ENCODE measurements at regions not wholly inside any gene's neighbourhood (a gene's known extent, or its start where the extent isn't known, plus 50 kb on each side); places are given as distances from the start of the nearest gene placed in this dataset.
"Not testable (repeated sequence)": the region's sequence is repeated elsewhere in the genome, so short reads cannot be mapped to it uniquely, and the experiment has no call there.

DNA sequence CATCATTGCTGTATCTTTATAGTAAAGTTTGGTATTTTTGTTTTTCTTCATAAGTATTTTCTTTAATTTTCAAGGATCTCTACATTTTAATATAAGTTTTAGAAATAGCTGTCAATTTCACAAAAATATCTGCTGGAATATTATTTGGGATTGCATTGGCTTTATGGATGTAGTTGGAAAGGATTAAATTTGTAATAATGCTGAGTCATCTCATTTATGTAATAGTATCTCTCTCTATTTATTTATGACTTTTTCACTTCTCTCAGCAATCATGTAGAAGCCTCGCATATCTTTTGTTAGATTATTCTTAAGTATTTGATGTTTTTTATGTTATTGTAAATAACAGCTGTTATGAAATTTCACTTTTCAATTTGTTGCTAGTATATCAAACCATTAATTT is 223.1 kb upstream of the POGK start:
- no peak for DNase-seq (ENCODE audit: low read depth)

DNA sequence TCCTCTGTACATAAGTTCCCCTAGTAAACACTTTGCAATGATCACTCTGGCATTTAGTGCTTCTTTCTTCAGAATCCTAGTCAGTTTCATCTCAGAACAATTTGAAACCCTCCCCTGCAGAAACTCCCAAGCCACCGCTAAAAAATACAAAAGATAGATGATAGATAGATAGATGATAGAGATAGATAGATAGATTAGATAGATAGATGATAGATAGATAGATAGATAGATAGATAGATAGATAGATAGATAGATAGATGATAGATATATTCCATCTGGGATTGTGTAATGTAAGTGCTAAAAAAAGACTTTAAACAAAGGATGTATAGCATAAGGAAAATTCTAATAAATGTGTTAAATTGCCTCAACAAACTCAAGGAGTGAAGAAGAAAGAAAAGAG is 212.6 kb upstream of the POGK start:
- no peak for DNase-seq (ENCODE audit: low read depth)

DNA sequence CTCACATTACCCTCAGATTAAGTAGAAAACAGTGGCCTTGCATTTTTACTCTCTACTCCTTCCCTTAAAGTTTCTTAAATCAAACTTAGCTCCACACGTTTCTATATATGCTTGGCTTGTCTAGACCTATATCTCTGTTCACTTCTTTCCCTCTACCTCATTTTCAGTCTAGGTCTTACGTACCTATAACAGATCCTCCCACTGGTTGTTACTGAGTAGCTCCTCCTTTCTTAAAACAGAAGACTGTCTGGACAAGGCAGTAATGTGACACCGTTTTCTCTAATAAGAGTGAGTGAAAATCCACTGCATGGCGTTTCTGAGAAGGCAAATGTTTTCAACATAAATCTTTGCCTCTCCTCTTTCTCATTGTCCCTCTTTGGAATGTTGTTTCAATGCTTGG is 211.7 kb upstream of the POGK start:
- DNase-seq (ENCODE audit: low read depth), result no peak

DNA sequence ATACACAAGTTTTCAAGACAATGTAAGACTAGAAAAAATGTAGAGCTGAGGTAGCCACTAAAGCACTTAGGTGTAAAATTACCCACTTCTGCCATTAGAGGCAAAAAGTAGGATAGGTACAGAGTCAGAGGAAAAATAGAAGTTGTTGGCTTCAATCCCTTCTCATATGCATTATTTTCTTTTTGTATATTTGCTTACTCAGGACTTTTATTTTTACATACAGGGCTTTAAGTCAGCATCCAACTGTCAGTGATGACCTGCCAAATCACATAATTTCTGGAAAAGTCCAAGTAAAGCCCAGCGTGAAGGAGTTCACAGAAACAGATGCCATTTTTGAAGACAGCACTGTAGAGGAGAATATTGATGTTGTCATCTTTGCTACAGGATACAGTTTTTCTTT is 211.0 kb upstream of the POGK start:
- DNase-seq (ENCODE audit: low read depth), result no peak

DNA sequence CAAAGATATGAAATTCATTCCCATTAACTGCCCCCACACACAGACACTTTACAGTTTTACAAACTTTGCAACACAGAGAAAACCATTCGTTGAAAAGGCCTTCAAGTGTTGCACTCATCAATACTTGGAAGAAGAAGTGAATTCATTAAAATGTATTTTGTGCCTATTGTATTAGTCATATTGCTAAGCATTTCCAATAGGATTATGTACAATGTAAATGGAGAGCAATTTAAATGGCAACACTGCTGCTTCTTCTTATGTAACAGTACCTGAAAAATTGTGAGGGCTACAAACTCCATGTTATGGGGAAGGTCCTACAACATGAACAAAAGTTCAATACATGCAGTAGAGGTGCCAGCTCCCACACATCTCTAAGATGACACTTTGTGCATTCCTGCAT is 209.3 kb upstream of the POGK start:
- no peak for DNase-seq (ENCODE audit: low read depth)

DNA sequence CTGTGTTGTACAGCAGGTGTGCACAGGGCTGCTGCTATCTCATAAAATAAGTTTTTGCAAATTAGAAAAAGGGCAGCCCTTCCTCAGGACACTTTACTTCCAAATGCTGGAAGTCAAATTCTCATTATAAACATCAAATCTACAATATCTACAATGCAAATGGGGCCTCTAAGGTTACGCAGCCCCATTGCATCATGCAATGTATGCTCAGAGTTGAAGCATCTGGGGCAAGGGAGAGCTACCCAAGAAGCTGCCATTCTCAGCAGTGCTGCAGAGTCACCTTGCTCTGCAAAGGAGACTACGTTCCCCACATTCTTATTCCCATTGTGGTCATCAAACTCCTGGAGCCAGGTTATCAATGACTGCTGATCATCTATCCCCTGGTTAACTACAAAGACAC is 208.9 kb upstream of the POGK start:
- no peak for DNase-seq (ENCODE audit: low read depth)

DNA sequence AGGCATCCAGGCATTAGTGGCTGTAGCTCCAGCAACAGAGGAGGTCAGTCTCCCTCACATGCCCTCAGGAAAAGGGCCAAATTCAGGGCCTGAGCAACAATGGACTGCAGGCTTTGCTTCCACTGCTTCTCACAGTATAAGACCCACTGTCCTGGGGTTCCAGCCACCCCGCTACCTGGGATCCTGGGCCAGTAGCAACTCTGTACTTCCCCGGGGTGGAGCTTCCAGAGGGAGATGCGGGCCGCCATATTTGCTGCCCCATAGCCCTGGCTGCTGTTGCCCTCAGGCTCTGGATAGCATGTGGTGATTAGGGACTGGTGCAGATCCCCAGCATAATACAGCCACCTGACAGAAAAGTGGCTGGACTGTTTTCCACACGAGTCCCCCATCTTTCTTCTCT is 201.1 kb upstream of the POGK start:
- no peak for DNase-seq (ENCODE audit: low read depth)

DNA sequence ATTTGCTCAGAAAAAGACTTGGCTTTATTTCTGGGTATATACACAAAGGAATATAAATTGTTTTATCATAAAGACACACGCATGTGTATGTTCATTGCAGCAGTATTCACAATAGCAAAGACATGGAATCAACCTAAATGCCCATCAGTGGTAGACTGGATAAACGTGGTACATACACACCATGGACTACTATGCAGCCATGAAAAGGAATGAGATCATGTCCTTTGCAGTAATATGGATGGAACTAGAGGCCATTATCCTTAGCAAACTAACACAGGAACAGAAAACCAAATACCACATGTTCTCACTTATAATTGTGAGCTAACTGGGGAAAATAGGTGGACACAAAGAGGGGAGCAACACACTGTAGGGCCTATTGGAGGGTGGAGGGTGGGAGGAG is 182.0 kb upstream of the POGK start:
- not testable (repeated sequence) for DNase-seq (ENCODE audit: low read depth)

DNA sequence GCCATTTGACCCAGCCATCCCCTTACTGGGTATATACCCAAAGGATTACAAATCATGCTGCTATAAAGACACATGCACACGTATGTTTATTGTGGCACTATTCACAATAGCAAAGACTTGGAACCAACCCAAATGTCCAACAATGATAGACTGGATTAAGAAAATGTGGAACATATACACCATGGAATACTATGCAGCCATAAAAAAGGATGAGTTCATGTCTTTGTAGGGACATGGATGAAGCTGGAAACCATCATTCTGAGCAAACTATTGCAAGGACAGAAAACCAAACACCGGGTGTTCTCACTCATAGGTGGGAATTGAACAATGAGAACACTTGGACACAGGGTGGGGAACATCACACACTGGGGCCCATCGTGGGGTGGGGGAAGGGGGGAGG is 172.5 kb upstream of the POGK start:
- not testable (repeated sequence) for DNase-seq (ENCODE audit: low read depth)

DNA sequence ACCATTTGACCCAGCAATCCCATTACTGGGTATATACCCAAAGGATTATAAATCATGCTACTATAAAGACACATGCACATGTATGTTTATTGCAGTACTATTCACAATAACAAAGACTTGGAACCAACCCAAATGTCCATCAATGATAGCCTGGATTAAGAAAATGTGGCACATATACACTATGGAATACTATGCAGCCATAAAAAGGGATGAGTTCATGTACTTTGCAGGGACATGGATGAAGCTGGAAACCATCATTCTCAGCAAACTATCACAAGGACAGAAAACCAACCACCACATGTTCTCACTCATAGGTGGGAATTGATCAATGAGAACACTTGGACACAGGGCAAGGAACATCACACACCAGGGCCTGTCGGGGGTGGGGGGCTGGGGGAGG is 171.7 kb upstream of the POGK start:
- DNase-seq (ENCODE audit: low read depth), result not testable (repeated sequence)

DNA sequence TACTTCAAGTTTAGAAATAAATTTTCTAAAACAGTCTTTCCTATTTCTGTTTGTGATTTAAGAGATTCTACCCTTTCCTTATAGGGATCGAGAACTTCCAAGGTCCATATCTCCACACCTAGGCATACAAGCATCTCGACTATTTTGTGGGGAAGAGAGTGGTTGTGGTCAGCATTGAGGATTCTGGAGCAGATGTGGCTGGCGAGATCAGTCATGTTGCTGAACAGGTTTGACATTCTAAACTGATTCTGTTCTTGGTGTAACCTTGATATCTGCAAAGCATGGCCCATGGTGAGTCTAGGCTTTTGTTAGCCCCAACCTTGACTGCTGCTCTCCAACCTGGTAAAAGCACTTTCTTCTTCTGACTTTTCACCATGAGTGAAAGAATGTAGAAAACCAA is 167.6 kb upstream of the POGK start:
- DNase-seq (ENCODE audit: low read depth), result no peak

DNA sequence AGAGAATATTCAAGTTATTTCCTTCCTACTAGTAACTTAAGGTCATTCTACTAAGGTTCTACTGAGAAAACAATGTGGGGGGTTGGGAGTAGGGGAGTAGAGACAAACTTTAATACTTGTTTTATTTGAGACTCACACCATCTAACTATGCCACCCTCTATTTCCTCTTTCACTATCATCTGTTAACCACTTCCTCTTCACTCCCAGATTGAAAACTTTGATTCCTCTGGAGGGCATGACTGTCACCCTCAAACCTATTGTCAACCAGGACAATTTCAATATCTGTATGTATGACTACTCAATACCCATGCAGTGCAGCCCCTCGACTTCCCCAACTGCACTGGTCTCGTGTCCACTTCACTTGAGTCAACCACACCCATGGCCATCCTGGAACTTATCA is 165.6 kb upstream of the POGK start:
- DNase-seq (ENCODE audit: low read depth), result no peak

DNA sequence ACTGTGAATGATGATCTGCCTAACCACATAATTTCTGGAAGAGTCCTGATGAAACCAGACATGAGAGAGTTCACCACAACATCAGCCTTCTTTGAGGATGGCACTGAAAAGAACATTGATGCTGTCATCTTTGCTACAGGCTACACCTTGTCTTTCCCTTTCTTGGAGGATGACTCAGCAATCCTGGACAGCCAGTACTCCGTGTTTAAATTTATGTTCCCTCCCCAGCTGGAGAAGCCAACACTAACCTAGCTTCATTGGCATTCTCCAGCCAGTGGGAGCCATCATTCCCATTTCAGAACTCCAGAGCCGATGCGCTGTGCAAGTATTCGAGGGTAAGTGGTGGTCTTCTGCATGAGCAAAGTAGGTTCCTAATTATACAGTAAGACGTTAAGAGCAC is 164.1 kb upstream of the POGK start:
- no peak for DNase-seq (ENCODE audit: low read depth)

DNA sequence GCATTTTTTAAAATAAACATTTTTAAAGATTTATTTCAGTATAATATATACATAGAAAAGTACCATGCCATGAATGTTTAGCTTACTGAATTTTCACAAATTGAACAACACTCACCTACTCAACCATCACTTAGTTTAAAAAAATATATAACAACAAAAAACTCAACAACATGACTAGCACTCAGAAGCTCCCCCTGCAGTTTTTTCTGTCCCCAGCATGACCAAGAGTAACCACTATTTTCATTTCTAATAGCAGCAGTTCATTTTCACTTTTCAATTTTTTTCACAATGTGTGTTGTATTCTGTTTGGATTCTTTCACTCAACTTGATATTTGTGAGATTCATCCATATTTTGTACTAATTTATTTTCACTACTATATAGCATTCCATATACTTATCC is 162.3 kb upstream of the POGK start:
- DNase-seq (ENCODE audit: low read depth), result no peak

DNA sequence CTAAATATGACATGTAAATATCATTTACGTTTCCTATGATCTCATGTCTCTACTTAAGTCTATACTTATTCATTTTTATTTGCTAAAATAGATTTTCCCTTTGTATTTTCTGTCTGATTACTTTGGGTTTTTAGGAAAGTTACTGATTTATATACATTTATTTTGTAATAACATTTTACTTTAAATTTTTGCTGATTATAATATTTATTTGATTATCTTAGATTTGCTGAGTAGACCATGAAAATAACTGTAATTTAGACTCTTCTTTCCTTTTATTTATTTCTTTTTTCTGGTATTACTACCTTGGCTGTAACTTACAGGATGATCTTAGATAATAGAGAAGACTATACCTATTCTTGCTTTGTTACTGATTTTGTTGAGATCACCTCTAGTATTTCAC is 159.9 kb upstream of the POGK start:
- no peak for DNase-seq (ENCODE audit: low read depth)

DNA sequence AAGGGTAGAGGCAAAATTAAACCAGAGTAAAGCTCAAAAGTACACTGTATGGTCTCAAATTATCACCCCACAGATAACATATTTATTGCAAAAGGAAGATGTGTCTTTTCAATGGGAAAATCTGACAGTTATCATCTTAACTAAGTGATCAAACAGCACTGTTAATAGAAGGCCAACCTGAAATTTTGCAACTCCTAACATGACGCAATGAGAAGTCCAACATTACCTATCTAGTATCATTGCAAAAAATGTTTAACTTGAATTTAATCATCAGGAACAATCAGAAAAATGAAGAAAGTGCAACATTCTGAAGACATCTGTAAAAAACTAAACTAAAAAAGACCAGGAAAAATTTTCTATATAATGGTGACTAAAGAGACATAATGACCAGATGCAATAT is 156.7 kb upstream of the POGK start:
- no peak for DNase-seq (ENCODE audit: low read depth)

DNA sequence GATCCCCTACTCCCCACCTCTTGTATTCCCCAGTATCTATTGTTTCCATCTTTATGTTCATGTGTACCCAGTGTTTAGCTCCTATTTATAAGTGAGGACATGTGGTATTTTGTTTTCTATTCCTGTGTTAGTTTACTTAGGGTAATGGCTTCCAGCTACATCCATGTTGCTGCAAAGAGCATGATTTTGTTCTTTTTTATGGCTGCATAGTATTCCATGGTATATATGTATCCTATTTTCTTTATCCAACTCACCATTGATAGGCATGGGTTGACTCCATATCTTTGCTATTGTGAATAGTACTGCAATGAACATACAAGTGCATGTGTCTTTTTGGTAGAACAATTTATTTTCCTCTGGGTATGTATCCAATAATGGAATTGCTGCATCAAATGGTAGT is 154.6 kb upstream of the POGK start:
- not testable (repeated sequence) for DNase-seq (ENCODE audit: low read depth)

DNA sequence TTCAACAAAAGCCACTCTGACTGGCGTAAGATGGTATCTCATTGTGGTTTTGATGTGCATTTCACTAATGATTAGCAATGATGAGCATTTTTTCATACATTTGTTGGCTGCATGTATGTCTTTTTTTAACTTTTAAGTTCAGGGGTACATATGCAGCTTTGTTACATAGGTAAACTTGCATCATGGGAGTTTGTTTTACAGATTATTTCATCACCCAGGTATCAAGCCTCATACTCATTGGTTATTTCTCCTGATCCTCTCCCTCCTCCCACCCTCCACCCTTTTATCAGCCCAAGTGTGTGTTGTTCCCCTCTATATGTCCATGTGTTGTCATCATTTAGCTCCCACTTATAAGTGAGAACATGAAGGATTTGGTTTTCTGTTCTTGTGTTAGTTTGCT is 154.1 kb upstream of the POGK start:
- DNase-seq (ENCODE audit: low read depth), result no peak

DNA sequence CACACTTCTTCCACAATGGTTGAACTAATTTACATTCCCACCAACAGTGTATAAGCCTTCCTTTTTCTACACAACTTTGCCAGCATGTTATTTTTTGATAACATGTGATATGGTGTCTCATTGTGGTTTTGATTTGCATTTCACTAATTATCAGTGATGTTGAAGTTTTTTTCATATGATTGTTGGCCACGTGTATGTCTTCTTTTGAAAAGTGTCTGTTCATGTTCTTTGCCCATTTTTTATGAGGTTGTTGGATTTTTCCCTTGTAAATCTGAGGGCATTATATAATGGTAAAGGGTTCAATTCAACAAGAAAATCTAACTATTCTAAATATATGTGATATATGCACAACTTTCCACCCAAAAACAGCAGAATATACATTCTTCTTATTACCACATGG is 153.4 kb upstream of the POGK start:
- DNase-seq (ENCODE audit: low read depth), result not testable (repeated sequence)

DNA sequence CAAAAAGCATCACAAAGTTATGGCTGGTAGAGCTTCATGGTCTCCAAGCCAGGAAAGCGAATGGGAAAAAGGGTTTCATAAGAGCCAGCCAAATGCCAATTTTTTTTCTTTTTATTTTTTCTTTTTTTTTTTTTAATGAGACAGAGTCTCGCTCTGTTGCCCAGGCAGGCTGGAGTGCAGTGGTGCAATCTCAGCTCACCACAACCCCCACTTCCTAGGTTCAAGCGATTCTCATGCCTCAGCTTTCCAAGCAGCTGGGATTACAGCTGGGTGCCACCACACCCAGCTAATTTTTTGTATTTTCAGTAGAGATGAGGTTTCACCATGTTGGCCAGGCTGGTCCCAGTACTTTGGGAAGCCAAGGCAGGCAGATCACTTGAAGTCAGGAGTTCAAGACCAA is 148.7 kb upstream of the POGK start:
- DNase-seq (ENCODE audit: low read depth), result not testable (repeated sequence)

DNA sequence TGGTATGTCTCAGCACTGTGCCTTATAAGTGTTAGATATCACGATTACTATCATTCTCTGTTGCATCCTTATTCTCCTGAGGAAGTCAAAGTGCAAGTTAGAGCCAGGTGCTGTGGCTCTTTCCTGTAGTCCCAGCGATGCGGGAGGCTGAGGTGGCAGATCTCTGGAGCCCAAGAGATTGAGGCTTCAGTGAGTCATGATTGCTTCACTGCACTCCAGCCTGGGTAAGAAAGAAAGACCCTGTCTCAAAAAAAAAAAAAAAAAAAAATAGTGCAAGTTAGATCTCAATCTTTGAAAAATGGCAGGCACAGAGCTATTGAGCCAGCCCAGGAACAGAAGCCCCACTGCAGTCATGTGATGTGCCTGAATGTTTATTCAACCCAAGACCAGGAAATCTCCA is 147.8 kb upstream of the POGK start:
- no peak for DNase-seq (ENCODE audit: low read depth)

DNA sequence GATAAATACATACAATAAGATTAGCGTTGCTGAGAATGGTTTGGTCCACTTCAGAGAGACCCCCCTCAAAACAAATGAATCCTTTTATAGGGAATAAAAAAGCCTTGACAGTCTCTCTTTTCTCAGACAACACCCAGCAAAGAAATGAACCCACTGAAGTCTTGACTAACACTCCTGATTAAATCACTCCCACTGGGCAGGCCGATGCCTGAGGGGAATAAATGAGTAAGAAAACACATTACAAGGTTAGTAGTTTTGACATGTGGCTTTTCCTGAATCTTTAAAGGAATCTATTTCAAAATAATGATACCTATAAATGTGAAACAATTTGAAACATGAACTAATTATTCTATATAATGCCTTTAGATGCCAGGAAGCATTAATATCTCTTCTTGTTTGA is 146.9 kb upstream of the POGK start:
- no peak for DNase-seq (ENCODE audit: low read depth)

DNA sequence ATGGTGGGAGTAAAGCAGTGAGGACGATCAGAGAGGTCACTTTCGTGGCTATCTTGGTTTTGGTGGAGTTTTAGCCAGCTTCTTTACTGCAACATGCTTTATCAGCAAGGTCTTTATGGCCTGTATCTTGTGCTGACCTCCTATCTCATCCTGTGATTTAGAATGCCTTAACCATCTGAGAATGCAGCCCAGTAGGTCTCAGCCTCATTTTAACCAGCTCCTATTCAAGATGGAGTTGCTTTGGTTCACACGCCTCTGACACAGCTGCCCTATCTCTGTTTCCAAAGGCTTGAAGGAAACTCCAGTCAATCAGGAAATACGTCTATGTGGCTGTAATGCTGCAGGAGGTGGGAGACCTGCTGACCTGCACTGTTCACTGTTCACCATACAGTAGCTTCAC is 146.1 kb upstream of the POGK start:
- no peak for DNase-seq (ENCODE audit: low read depth)

DNA sequence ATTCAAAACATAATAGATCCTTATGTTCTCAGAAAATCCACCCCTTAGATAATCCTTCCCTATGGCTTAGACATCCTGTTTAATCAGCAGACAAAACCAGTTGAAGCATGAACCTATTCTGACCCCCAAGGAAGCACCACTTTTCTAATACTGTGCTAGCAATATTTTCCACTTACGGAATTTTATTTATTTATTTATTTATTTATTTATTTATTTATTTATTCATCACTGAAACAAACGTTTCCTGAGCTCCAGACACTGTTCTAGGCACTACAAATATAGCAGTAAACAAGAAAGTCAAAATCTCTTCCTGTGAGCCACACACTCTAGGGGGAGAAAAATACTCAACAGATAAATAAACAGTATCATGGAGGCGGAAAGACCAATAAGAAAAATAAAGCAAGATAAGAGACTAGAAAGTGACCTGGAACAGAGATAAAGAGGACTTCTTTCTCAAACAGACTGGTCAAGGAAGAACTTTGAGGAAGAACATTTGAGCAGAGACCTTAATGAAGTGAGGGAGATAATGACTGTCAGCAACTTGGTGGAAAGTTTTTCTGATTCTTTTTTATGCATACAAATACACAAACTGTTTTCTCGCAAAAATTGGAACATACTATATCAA is 145.5 kb upstream of the POGK start:
- no peak for DNase-seq (ENCODE audit: low read depth)

DNA sequence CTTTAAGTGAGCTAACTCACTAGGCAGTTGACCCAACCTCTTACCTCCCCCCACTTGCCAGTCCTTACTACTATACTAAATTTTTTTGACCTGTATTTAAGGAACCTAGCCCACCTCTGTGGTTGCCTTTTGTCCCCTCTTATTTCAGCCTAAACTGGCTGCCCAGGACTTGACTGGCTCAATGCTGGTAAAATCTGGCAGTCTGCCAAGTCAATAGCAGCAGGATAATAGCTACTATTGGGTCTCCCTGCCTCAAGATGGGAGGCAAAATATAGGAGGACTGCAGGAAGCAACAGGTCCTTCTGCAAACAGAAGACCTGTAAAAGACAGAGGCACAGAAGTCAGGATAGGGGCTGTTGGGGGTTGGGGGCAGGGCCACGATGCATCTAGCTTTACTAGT is 144.2 kb upstream of the POGK start:
- DNase-seq (ENCODE audit: low read depth), result no peak
